ENCODE measurements at regions not wholly inside any gene's neighbourhood (a gene's known extent, or its start where the extent isn't known, plus 50 kb on each side); places are given as distances from the start of the nearest gene placed in this dataset.

DNA sequence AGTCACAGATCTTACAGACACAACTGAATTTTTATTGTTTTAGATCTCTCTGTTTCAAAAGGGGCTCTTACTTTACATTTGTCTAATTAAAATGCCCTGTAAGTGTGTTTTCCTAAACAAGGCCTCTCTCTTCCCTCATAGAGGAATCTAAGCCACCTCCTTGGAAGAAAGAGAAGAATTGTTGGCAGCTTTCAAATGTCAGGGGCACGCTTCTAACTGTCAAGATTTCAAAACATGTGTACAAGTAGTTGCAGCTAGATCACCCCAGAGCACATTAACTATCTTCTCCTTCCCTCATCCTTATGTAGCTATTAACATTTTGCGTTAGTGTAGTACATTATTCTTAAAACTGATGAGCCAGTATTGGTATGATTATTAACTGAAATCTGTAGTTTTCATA is 266.5 kb upstream of the BOD1L1 start:
- ATAC-seq, result no peak
- TF ChIP-seq POLR2A (IDR thresholded peaks at IDR 0.05), result no peak
- TF ChIP-seq, protein P1, sequence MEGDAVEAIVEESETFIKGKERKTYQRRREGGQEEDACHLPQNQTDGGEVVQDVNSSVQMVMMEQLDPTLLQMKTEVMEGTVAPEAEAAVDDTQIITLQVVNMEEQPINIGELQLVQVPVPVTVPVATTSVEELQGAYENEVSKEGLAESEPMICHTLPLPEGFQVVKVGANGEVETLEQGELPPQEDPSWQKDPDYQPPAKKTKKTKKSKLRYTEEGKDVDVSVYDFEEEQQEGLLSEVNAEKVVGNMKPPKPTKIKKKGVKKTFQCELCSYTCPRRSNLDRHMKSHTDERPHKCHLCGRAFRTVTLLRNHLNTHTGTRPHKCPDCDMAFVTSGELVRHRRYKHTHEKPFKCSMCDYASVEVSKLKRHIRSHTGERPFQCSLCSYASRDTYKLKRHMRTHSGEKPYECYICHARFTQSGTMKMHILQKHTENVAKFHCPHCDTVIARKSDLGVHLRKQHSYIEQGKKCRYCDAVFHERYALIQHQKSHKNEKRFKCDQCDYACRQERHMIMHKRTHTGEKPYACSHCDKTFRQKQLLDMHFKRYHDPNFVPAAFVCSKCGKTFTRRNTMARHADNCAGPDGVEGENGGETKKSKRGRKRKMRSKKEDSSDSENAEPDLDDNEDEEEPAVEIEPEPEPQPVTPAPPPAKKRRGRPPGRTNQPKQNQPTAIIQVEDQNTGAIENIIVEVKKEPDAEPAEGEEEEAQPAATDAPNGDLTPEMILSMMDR (IDR thresholded peaks at IDR 0.05), result no peak
- Histone ChIP-seq H3K27ac (no peak overlapping the region), H3K9me3 (no peaks in the 10 kb centered on the region), H3K4me3 (no peak overlapping the region), H3K4me1 (no peaks in the 10 kb centered on the region), H3K36me3 (no peaks in the 10 kb centered on the region), H3K27me3 (no peaks in the 10 kb centered on the region)
- WGBS (ENCODE audit: insufficient coverage, low coverage, low lambda C conversion rate, missing lambda C conversion rate), result 85% methylated on average over 1 of the region's 2 CpGs
- no peak for DNase-seq
- intact Hi-C loops (cut with DNase I), result no loop called here

DNA sequence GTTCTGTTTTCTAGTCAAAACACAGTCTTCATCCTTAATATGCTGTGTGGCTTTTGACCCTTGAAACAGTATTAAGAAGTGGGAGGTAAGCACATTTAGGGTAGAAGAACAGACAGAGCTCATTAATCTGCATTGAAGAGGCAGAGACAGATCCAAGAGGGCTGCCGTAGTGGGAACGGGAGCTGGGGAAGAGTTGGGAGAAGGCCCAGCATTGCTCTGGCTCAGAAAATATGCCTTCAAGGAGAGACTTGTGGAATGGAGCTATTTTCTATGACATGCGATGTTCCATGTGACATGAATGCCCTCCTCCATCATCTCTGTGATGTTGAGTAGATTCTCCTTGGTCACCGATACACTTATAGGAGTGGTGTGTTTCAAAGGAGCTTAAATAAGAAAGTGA is 273.3 kb upstream of the BOD1L1 start:
- 85% methylated on average over 3 of the region's 4 CpGs for WGBS (ENCODE audit: insufficient coverage, low coverage, low lambda C conversion rate, missing lambda C conversion rate)
- ATAC-seq (no peak), DNase-seq (no peak)
- intact Hi-C loops (cut with DNase I), result no loop called here
- Histone ChIP-seq H3K4me1 (no peaks in the 10 kb centered on the region), H3K9me3 (no peaks in the 10 kb centered on the region), H3K27ac (no peak overlapping the region), H3K36me3 (no peaks in the 10 kb centered on the region), H3K4me3 (no peak overlapping the region), H3K27me3 (no peaks in the 10 kb centered on the region)
- no peak for TF ChIP-seq POLR2A (IDR thresholded peaks at IDR 0.05)

DNA sequence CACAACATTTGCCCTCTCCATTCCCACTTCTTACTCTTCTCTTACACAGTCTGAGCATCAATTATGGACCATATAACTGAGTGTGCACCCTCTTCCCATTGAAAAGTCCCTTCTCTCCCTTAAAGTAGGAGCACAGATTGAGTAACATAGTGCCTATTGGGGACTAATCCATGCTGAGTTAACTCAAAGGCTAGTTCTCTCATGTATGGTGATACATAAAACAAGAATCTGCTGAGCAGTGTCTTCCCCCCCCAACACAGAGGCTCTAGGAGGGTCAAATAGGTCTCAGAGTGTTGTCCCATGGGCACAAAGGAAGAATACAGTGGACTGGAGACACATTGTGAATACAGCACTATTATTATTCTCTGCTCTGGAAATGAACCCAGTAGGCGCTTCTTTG is 274.6 kb upstream of the BOD1L1 start:
- intact Hi-C loops (cut with DNase I), result no loop called here
- H3K36me3 ChIP-seq, result no peaks in the 10 kb centered on the region
- no peak overlapping the region for H3K27ac ChIP-seq
- no peak for TF ChIP-seq POLR2A (IDR thresholded peaks at IDR 0.05)
- TF ChIP-seq, protein P1 (IDR thresholded peaks at IDR 0.05), result no peak
- no peak for DNase-seq
- no peaks in the 10 kb centered on the region for H3K27me3 ChIP-seq
- WGBS (ENCODE audit: insufficient coverage, low coverage, low lambda C conversion rate, missing lambda C conversion rate), result 100% methylated on average over 1 of the region's 1 CpG
- no peak overlapping the region for H3K4me3 ChIP-seq
- no peaks in the 10 kb centered on the region for H3K4me1 ChIP-seq
- no peak for ATAC-seq
- H3K9me3 ChIP-seq, result no peaks in the 10 kb centered on the region

DNA sequence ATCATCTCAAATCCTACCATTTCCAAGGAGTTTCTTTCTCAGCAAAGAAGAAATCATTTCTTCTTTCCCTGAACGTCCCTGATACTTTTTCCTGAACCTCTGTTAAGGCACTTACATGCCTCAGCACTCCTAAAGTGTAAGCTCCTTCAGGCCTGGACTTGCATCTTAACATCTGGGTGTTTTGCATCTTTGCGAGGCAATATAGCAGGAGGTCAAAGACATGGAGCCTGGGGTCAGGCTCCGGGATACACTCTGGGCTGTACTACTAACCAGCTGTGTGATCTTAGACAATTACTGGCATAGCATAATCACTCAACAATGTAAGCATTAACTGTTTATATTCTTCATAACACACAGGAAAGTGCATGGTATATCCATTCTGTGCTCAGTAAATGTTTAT is 275.5 kb upstream of the BOD1L1 start:
- no peaks in the 10 kb centered on the region for H3K4me1 ChIP-seq
- 67% methylated on average over 3 of the region's 3 CpGs for WGBS (ENCODE audit: insufficient coverage, low coverage, low lambda C conversion rate, missing lambda C conversion rate)
- H3K27me3 ChIP-seq, result no peaks in the 10 kb centered on the region
- no peak for DNase-seq
- no peak for ATAC-seq
- H3K36me3 ChIP-seq, result no peaks in the 10 kb centered on the region
- no peaks in the 10 kb centered on the region for H3K9me3 ChIP-seq
- no peak overlapping the region for H3K27ac ChIP-seq
- intact Hi-C loops (cut with DNase I), result no loop called here
- TF ChIP-seq, protein P1 (IDR thresholded peaks at IDR 0.05), result no peak
- no peak for TF ChIP-seq POLR2A (IDR thresholded peaks at IDR 0.05)
- no peak overlapping the region for H3K4me3 ChIP-seq

DNA sequence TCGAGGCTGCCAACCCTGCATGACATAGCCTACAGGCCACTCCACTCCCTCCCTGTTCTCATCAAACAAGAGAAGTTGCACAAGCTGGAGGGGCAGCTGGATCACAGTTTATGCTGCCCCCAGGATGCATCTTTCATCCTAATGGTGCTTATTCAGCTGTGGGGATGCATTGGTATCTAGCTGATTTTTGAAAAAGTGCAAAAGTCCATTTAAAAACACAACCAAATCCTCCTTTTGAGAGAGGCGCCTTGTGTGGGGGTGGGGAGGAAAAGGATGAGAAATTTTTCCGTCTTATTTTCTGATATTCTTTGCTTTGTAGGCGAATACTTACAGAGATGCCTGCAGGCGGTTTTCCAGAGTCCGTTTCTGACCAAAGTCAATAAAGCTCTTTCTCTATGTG is 276.4 kb upstream of the BOD1L1 start:
- TF ChIP-seq, protein P1 (IDR thresholded peaks at IDR 0.05), result no peak
- no peak for TF ChIP-seq POLR2A (IDR thresholded peaks at IDR 0.05)
- H3K36me3 ChIP-seq, result no peaks in the 10 kb centered on the region
- H3K27ac ChIP-seq, result no peak overlapping the region
- H3K4me3 ChIP-seq, result no peak overlapping the region
- H3K4me1 ChIP-seq, result no peaks in the 10 kb centered on the region
- DNase-seq (no peak), ATAC-seq (no peak)
- WGBS (ENCODE audit: insufficient coverage, low coverage, low lambda C conversion rate, missing lambda C conversion rate), result 79% methylated on average over 5 of the region's 6 CpGs
- no peaks in the 10 kb centered on the region for H3K9me3 ChIP-seq
- H3K27me3 ChIP-seq, result no peaks in the 10 kb centered on the region
- intact Hi-C loops (cut with DNase I), result no loop called here
